Loucy (cell line): ENCODE measurements at regions not wholly inside any gene's neighbourhood (a gene's known extent, or its start where the extent isn't known, plus 50 kb on each side); places are given as distances from the start of the nearest gene placed in this dataset.
"Not testable (repeated sequence)": the region's sequence is repeated elsewhere in the genome, so short reads cannot be mapped to it uniquely, and the experiment has no call there.

Source experiments
- H2AFZ ChIP-seq: fragments of 200-600 bp; sonication (generic); 2 replicates; pipeline ENCODE4 v1.6.0; 2016; ENCODE audit warnings: antibody characterized with exemption, mild to moderate bottlenecking, low read length, moderate library complexity
- H3F3A ChIP-seq: fragments of 200-600 bp; 2 replicates; pipeline ENCODE4 v1.6.0; 2016; ENCODE audit warnings: antibody characterized with exemption, low read depth, mild to moderate bottlenecking
- H3K27me3 ChIP-seq: fragments of 200-600 bp; sonication (generic); 2 replicates; pipeline ENCODE4 v1.6.1; 2014; ENCODE audit warnings: low read length, mild to moderate bottlenecking; ENCODE audit not compliant: insufficient read depth, poor library complexity, severe bottlenecking
- H3K36me3 ChIP-seq: fragments of 200-600 bp; sonication (generic); 2 replicates; pipeline ENCODE4 v1.6.1; 2016; ENCODE audit warnings: low read length; ENCODE audit not compliant: insufficient read depth
- H3K4me1 ChIP-seq: fragments of 200-600 bp; sonication (generic); 2 replicates; pipeline ENCODE4 v1.5.1; 2014; ENCODE audit warnings: low read length, mild to moderate bottlenecking; ENCODE audit not compliant: insufficient read depth, poor library complexity, severe bottlenecking
- H3K4me2 ChIP-seq: fragments of 200-600 bp; sonication (generic); 2 replicates; pipeline ENCODE4 v1.6.0; 2014; ENCODE audit warnings: antibody characterized with exemption, low read length, low read depth, mild to moderate bottlenecking; ENCODE audit not compliant: poor library complexity, severe bottlenecking
- H3K4me3 ChIP-seq: fragments of 200-600 bp; sonication (generic); 2 replicates; pipeline ENCODE4 v1.5.1; 2014; ENCODE audit warnings: low read length, mild to moderate bottlenecking, mixed read lengths; ENCODE audit not compliant: poor library complexity, severe bottlenecking
- H3K79me2 ChIP-seq: fragments of 200-600 bp; sonication (generic); 2 replicates; pipeline ENCODE4 v1.6.1; 2014; ENCODE audit warnings: low read length; ENCODE audit not compliant: insufficient read depth
- H3K9ac ChIP-seq: fragments of 200-600 bp; sonication (generic); 2 replicates; pipeline ENCODE4 v1.6.0; 2014; ENCODE audit warnings: mild to moderate bottlenecking, low read depth, low read length, moderate library complexity; ENCODE audit not compliant: poor library complexity, severe bottlenecking
- H3K9me2 ChIP-seq: fragments of 200-600 bp; sonication (generic); replicated peaks from 2 replicates; pipeline ENCODE4 v1.6.1; 2016; ENCODE audit warnings: low read depth, low read length, mixed read lengths
- H3K9me3 ChIP-seq: fragments of 200-600 bp; sonication (generic); 2 replicates; pipeline ENCODE4 v1.6.1; 2014; ENCODE audit warnings: mild to moderate bottlenecking, antibody characterized with exemption, low read length, low read depth; ENCODE audit not compliant: insufficient read depth
- H4K20me1 ChIP-seq: fragments of 200-600 bp; sonication (generic); 2 replicates; pipeline ENCODE4 v1.6.0; 2014; ENCODE audit warnings: antibody characterized with exemption, low read length, mild to moderate bottlenecking; ENCODE audit not compliant: insufficient read depth, poor library complexity, severe bottlenecking
- EZH2phosphoT487 ChIP-seq: fragments of 200-600 bp; IDR thresholded peaks from 2 replicates; pipeline ENCODE4 v1.6.1; 2018; ENCODE audit warnings: antibody characterized with exemption, mild to moderate bottlenecking, moderate library complexity, borderline replicate concordance
- TF ChIP-seq, protein P1 (sequence below): fragments of 200-600 bp; sonication (generic); conservative IDR thresholded peaks from 2 replicates; pipeline ENCODE4 v1.5.1; 2014; ENCODE audit warnings: mild to moderate bottlenecking, antibody characterized with exemption, low read length

GRCh38 chr18:78503129-78503528 lies 476.5 kb upstream of the SALL3 start:
- Histone ChIP-seq H4K20me1 (no peaks in the 10 kb centered on the region), H3K79me2 (no peaks in the 10 kb centered on the region), H3K36me3 (no peaks in the 10 kb centered on the region), H3K9me3 (peaks cover 9% of the 10 kb centered on the region; the same call in 1 of the 2 replicates), H2AFZ (no peak overlapping the region), H3K9ac (no peak overlapping the region), H3K9me2 (no peaks in the 10 kb centered on the region), H3K4me1 (no peaks in the 10 kb centered on the region), H3F3A (no peaks in the 10 kb centered on the region), H3K4me2 (no peak overlapping the region), H3K4me3 (no peak overlapping the region), H3K27me3 (no peaks in the 10 kb centered on the region)
- TF ChIP-seq, protein P1, sequence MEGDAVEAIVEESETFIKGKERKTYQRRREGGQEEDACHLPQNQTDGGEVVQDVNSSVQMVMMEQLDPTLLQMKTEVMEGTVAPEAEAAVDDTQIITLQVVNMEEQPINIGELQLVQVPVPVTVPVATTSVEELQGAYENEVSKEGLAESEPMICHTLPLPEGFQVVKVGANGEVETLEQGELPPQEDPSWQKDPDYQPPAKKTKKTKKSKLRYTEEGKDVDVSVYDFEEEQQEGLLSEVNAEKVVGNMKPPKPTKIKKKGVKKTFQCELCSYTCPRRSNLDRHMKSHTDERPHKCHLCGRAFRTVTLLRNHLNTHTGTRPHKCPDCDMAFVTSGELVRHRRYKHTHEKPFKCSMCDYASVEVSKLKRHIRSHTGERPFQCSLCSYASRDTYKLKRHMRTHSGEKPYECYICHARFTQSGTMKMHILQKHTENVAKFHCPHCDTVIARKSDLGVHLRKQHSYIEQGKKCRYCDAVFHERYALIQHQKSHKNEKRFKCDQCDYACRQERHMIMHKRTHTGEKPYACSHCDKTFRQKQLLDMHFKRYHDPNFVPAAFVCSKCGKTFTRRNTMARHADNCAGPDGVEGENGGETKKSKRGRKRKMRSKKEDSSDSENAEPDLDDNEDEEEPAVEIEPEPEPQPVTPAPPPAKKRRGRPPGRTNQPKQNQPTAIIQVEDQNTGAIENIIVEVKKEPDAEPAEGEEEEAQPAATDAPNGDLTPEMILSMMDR: no peak
- no peak for TF ChIP-seq EZH2phosphoT487

DNA sequence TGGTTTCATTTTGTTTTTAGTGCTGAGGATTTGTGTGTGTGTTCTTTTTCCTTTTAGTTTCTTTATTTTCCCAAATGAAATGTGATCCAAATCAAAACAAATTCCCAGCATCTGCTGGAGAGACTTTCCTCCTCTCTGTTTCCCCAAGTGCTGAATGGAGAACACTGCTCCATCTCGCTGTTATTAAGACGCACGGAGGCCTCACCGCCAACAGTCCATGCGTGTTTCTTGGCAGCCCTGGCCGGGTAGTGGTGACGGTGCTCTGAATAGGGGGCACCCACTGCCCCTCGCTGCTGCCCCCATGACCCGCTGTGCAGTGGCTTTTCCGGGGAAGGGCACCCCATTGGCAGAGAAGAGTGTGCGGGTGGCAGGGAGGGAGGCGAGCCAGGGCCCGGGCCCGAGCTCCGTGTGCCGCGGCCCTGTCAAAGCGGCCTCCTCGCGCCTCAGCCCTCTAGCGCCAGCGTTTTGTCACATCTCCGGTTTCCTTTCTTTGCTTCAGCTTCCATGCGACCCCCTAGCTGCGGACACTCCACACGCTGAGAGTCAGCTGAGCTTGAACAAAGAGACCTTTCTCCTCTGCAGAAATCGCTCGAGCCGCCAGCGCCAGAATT lies 473.7 kb upstream of the SALL3 start:
- H3K27me3 ChIP-seq: no peaks in the 10 kb centered on the region
- TF ChIP-seq EZH2phosphoT487: no peak
- TF ChIP-seq, protein P1: no peak

DNA sequence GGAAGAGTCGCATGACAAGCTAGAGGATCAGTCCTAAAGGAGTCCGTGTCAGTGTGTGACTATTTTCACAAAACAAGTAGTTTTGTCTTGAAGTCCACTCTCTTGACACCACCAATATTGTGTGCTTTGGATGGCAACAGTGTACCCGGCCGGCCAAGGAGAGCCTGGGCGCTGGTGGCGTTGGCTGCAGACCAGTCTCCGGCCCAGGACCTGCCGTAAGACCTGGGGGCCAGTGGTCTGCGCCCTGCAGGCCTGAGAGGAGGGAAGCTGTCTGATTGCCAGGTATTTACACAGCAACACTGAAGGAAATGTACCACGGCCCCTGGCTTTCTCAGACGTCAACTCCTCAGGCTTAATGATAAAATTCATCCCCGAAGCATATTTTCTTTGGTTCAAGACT lies 472.4 kb upstream of the SALL3 start:
- Histone ChIP-seq H3K36me3 (no peaks in the 10 kb centered on the region), H3K9ac (no peak overlapping the region), H3K4me2 (no peak overlapping the region), H3K9me2 (no peaks in the 10 kb centered on the region), H2AFZ (no peak overlapping the region), H3K9me3 (peaks cover 6% of the 10 kb centered on the region; the same call in 1 of the 2 replicates), H3K4me1 (no peaks in the 10 kb centered on the region), H3K27me3 (no peaks in the 10 kb centered on the region), H3F3A (no peaks in the 10 kb centered on the region), H4K20me1 (no peaks in the 10 kb centered on the region), H3K79me2 (no peaks in the 10 kb centered on the region), H3K4me3 (no peak overlapping the region)
- TF ChIP-seq, protein P1: no peak
- no peak for TF ChIP-seq EZH2phosphoT487

More for the DNA sequence above, 473.7 kb upstream of the SALL3 start:
- Histone ChIP-seq H3K9me3 (peaks cover 6% of the 10 kb centered on the region; the same call in 1 of the 2 replicates), H3K4me1 (no peaks in the 10 kb centered on the region), H3K9me2 (no peaks in the 10 kb centered on the region), H3K79me2 (no peaks in the 10 kb centered on the region), H4K20me1 (no peaks in the 10 kb centered on the region), H3K9ac (no peak overlapping the region), H3K4me2 (no peak overlapping the region), H3F3A (no peaks in the 10 kb centered on the region), H3K4me3 (no peak overlapping the region), H3K36me3 (no peaks in the 10 kb centered on the region), H2AFZ (no peak overlapping the region)

DNA sequence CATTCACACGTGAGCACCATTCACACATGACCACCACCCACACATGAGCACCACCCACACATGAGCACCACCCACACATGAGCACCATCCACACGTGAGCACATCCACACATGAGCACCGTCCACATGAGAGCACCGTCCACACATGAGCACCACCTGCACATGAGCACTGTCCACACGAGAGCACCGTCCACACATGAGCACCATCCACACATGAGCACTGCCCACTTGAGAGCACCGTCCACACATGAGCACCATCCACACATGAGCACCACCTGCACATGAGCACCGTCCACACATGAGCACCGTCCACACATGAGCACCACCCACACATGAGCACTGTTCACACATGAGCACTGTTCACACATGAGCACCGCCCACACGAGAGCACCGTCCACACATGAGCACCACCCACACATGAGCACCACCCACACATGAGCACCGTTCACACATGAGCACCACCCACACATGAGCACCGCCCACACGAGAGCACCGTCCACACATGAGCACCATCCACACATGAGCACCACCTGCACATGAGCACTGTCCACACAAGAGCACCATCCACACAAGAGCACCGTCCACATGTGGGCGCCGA lies 471.3 kb upstream of the SALL3 start:
- not testable (repeated sequence) for H3K4me3 ChIP-seq, H3K27me3 ChIP-seq, H2AFZ ChIP-seq, H4K20me1 ChIP-seq, H3K4me1 ChIP-seq, H3F3A ChIP-seq, H3K9me3 ChIP-seq, H3K4me2 ChIP-seq, H3K79me2 ChIP-seq, H3K9me2 ChIP-seq, H3K9ac ChIP-seq, H3K36me3 ChIP-seq
